HG02798 (cell line): ENCODE measurements at regions not wholly inside any gene's neighbourhood (a gene's known extent, or its start where the extent isn't known, plus 50 kb on each side); places are given as distances from the start of the nearest gene placed in this dataset.
"Not testable (repeated sequence)": the region's sequence is repeated elsewhere in the genome, so short reads cannot be mapped to it uniquely, and the experiment has no call there.

Experiments used
- ATAC-seq: cut with Tn5 transposase; IDR thresholded peaks from one replicate; pipeline ENCODE4 v1.9.1; 2021; ENCODE audit warnings: mild to moderate bottlenecking; ENCODE audit not compliant: unreplicated experiment, poor library complexity

DNA sequence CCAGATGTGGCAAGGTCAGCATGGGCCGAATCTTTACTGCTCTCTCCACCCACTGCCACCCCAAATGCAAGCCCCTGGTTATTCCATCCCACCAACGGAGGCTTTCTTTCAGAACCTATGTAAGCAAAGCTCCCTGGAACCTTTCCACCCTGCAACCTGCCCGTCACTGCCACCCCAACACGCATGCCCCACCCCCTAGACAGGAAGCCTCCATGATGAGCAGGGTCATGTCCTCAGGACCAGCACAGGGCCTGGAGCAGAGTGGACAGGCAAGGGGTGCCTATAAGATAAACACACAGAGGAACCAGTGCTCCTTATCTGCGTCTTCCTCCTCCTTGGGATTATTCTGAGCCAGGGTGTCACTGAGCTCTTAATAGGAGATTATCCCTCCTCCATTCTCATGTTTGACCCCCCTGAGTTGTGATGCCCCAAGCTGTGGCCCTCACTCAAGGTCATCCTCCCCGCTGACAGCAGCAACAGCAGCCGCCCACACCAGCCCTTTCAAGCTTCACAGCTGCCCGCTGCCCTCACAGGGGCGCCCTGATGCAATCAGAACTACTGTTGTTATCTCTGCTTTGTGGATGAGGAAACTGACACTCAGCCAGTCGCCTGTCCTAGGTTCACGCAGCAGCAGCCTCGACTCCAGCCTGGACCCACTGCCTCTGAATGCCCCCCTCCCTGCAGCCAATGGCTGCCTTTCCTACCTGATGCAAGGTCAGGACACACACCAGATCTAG is 647.3 kb downstream of the TBC1D22A start:
- ATAC-seq: no peak

GRCh38 chr22:47408409-47408808 is 646.0 kb downstream of the TBC1D22A start:
- ATAC-seq: no peak

DNA sequence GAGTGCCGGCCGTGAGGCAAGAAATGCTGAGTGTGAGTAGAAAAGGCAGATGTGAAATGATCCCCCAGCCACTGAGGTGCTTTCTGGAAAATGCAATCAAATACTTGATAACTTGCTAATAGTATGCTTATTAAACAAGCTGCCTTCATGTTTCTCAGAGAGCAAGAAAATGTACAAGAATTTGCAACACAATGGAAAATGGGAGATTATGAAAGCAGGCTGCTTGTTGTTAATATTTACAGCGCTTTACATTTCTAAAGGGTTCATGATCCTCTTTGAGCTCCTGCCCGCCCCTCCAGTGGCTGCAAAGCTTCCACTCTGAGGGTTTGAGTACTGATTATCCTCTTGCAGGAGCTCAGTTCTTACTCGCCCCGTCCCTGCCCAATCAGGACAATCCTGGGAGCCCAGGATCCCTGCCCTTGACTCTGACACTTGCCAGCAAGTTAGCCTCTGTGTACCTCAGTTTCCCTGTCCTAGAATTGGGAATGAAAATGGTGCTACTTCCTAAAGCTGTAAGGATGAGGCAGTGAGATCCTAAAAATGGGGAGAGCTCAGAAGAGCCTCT is 645.1 kb downstream of the TBC1D22A start:
- no peak for ATAC-seq

DNA sequence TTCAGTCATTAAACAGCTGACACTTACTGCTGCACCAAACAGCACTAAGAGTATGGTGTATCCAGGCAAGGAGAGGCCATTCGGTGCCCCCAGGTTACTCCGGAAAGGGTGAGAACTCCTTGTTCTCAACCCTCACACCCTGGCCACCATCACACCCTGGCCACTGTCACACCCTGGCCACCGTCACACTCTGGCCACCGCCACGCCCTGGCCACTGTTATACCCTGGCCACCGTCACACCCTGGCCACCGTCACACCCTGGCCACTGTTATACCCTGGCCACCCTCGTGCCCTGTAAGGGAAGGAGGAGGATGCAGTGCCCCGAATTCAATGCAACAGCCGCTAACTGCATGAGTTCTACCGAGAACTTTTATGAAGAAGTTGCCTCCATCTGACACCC is 644.4 kb downstream of the TBC1D22A start:
- no peak for ATAC-seq

GRCh38 chr22:47406180-47406834 is 643.9 kb downstream of the TBC1D22A start:
- ATAC-seq: no peak

DNA sequence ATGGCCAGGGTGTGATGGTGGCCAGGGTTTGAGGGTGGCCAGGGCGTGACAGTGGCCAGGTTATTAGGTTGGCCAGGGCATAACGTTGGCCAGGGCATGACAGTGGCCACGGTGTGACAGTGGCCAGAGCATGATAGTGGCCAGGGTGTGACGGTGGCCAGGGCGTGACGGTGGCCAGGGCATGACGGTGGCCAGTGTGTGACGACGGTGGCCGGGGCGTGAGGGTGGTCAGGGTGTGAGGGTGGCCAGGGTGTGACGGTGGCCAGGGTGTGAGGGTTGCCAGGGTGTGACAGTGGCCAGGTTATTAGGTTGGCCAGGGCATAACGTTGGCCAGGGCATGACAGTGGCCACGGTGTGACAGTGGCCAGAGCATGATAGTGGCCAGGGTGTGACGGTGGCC is 642.8 kb downstream of the TBC1D22A start:
- not testable (repeated sequence) for ATAC-seq

- ATAC-seq: no peak
Measured at GRCh38 chr22:47402876-47403525, 640.6 kb downstream of the TBC1D22A start.

DNA sequence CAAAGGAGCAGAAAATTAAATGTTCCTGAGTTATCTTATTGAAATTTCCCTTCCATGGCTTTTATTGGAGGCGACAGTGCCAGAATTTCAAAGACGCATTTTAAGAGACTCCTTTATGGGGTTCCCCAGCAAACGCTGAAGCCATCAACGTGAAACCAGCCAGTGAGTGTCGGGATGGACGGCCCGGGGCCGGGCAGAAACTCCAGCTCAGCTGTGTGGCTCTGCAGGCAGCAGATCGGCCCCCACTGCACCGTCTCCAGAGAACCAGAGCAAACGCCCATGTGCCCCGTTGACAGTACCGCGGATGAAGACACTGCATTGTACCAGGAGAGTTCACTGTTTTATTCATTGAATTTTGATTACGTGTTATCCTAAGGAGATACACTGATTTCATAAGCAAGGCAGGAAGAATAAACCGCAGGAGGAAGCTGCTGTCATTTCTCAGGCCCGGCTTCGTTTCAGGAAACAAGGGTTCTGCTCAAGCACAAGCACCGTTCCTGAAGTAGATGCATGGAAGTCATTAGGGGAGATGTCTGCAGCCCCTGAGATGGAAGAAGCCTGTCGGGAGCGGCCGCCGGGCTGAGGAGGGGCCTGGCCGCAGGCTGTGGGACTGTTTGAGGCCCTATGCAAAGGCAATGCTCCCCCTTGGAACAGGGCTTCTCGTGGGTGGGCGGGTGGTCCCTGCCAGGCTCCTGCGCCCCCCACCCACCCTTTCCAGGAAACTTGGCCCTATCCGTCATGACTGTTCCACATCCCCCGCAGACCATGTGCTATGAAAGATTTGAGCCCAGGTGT is 639.7 kb downstream of the TBC1D22A start:
- ATAC-seq: no peak

DNA sequence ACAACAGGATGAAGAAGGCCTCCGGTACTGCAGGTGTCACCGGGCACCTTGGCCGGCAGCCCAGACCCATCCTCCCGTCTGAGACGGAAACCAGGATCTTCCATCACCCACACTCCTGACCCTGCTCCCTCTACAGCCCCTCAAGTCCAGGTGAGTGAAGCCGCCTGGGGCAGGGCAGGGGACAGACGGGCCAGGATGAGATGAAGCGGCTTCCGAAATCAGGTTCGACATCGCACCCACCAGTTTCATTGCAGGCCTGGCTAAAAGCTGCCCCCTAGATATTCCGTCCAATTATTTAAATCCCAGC is 639.1 kb downstream of the TBC1D22A start:
- ATAC-seq: no peak

- ATAC-seq: no peak
Measured at GRCh38 chr22:47400701-47401591, 638.5 kb downstream of the TBC1D22A start.

DNA sequence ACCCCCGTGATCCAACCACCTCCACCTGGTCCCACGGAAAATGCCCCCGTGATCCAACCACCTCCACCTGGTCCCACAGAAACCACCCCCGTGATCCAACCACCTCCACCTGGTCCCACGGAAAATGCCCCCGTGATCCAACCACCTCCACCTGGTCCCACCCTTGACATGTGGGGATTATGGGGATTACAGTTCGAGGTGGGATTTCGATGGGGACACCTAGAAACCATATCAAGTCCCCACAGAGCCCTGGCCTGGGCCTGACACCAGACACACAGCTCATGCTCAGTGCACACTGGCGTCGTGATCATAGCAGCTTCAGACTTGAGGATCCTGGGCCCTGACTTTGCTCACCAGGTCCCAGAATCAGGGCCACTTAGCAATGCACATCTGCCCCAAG is 637.7 kb downstream of the TBC1D22A start:
- ATAC-seq: not testable (repeated sequence)

- ATAC-seq: no peak
Measured at GRCh38 chr22:47398921-47399790, 636.7 kb downstream of the TBC1D22A start.

GRCh38 chr22:47398491-47398890 is 636.0 kb downstream of the TBC1D22A start:
- no peak for ATAC-seq

DNA sequence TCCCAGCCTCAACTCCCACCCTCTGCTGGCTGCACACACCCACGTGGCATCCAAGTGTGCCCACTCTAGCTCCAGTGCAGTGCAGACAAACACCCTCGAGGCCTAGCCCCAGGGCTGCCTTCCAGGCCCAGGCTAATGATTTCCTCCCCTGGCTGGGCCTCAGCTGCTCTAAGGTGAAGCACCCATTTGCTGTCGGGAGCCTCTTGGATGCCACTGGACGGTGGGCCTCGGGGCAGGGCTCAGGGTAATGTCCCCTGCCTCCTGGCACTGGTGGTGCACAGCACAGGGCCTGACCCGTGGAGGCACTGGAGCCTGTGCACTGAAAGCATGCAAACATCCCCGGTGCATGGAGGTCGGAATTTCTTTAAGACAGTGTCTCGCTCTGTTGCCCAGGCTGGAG is 635.2 kb downstream of the TBC1D22A start:
- ATAC-seq: no peak

DNA sequence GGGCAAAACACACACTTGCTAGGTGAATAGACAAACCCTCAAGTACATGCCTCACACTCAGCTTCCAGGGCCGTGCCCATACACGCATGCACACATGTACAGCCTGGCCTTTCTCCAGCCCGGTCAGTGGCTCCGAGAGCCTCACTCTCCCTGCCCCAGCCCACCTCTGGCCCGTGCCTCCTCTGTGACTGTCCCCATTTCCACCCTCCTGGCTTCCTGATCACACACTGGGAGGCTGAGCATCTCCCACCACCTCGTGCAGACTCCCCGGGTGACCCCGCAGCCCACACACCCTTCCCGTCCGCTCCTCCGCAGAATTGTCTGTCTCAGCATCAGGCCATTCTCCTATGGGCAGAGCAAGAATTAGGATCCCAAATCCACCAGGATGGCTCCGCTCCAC is 634.1 kb downstream of the TBC1D22A start:
- ATAC-seq: no peak

- ATAC-seq: no peak
Measured at GRCh38 chr22:47396105-47396504, 633.7 kb downstream of the TBC1D22A start.

GRCh38 chr22:47395481-47395880 is 633.0 kb downstream of the TBC1D22A start:
- no peak for ATAC-seq

DNA sequence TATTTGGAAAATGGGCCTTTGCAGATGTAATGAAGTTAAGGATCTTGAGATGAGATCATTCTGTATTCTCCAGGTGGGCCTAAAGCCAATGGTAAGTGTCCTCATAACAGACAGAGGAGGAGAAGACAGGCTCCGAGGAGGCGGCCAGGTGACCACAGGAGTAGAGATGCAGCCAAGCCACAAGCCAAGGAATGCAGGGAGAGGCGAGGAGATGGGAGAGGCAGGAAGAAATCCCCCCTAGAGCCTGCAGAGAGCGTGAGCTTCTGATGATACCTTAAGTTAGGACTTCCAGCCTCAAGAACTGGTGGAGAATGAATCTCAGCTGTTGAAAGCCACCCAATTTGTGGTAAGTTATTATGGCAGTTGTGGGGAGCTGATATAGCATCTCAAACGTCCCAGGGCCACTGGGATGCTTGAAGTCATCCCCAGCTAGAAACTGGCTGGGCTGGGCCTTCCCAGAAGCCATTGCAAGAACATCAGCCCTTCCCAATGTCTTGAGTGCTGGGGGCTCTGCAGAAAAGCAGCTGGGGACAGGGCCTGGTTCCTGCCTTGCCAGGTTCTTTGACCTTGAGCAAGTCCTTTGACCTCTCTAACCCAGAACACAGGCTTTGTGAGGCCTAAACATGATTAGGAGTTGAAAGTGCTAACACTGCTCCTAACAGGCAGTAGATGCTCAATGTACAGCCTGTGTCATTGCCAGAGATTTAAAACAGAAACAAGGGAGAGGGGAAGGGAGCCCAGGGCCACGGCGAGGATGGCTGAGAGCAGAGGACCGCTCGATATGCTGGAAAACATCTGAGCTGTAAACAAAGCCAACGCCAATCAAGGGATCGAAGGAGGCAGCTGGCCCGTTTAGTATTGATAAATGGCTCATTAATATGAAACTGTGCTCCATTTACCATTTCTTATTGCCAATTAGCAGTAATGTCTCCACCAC is 632.3 kb downstream of the TBC1D22A start:
- ATAC-seq: no peak
